Lower leg skin (tissue), 4 donors: ENCODE measurements at regions not wholly inside any gene's neighbourhood (a gene's known extent, or its start where the extent isn't known, plus 50 kb on each side); places are given as distances from the start of the nearest gene placed in this dataset.

Experiments
- DNase-seq, 2 donors: peaks; one replicate each; pipeline ENCODE4 v3.0.0-alpha.2; 2019; ENCODE audit warnings: low spot score in 2 of 2
- H3K4me3 ChIP-seq: fragments of 200-600 bp; sonication (generic); 2 replicates; pipeline ENCODE4 v1.5.1; 2017; ENCODE audit warnings: mild to moderate bottlenecking, low read depth; ENCODE audit not compliant: poor library complexity, severe bottlenecking
- POLR2A ChIP-seq, 2 donors: fragments of 450-650 bp; IDR thresholded peaks; one replicate each; pipeline ENCODE4 v1.6.1; 2016 to 2017; ENCODE audit warnings: antibody characterized with exemption in 2 of 2, mild to moderate bottlenecking in 1 of 2, moderate library complexity in 1 of 2
- WGBS, 2 donors: methylation state at CpG; one replicate each; pipeline ENCODE4 v1.1.5; 2018; 5-methylcytosine and 5-hydroxymethylcytosine counted together
- intact Hi-C: fragments of 100-400 bp; cut with DNase I; formaldehyde crosslinking; loops from one replicate; pipeline ENCODE4 v1.15.0; 2023; ENCODE audit warnings: low total_unique reads
- TF ChIP-seq, protein P1 (sequence below), 3 donors: fragments of 450-650 bp; IDR thresholded peaks; one replicate each; pipeline ENCODE4 v1.5.1; 2016; ENCODE audit warnings: antibody characterized with exemption in 3 of 3, mild to moderate bottlenecking in 3 of 3, moderate library complexity in 2 of 3

- TF ChIP-seq, protein P1, sequence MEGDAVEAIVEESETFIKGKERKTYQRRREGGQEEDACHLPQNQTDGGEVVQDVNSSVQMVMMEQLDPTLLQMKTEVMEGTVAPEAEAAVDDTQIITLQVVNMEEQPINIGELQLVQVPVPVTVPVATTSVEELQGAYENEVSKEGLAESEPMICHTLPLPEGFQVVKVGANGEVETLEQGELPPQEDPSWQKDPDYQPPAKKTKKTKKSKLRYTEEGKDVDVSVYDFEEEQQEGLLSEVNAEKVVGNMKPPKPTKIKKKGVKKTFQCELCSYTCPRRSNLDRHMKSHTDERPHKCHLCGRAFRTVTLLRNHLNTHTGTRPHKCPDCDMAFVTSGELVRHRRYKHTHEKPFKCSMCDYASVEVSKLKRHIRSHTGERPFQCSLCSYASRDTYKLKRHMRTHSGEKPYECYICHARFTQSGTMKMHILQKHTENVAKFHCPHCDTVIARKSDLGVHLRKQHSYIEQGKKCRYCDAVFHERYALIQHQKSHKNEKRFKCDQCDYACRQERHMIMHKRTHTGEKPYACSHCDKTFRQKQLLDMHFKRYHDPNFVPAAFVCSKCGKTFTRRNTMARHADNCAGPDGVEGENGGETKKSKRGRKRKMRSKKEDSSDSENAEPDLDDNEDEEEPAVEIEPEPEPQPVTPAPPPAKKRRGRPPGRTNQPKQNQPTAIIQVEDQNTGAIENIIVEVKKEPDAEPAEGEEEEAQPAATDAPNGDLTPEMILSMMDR (IDR thresholded peaks at IDR 0.05), result peak in 1 of 3 donors; percentile 23
- no peak for TF ChIP-seq POLR2A (IDR thresholded peaks at IDR 0.05)
- 94 to 98% methylated on average over 11 of the region's 11 CpGs for WGBS, 2 donors
- H3K4me3 ChIP-seq, result no peak overlapping the region
- DNase-seq, result no peak
- intact Hi-C loops, result no loop called here
These were observed 187.8 kb downstream of the GLI2 start for GRCh38 chr2:120923426-120923825.

DNA sequence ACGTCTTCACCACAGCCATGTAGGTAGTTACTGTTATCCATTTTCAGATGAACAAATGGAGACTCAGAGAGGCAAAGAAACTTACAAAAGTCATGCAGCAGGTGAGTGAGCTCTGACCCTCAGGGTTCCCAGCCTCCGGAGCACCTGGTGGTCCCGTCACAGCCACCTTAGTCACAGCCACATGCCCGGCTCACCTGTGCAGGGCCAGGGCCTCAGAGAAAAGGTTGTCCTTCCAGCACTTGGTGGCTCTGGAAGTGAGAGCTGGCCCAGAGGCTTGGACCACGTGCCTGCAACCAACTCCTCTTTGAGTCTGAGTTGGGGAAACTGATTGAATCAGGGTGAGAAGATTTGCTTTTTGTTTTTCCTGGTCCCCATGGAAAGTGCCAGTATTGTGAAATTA is 189.3 kb downstream of the GLI2 start:
- no peak overlapping the region for H3K4me3 ChIP-seq
- intact Hi-C loops, result no loop called here
- WGBS, 2 donors, result 91 to 92% methylated on average over 5 of the region's 5 CpGs
- DNase-seq, result no peak
- TF ChIP-seq, protein P1 (IDR thresholded peaks at IDR 0.05), result no peak
- no peak for TF ChIP-seq POLR2A (IDR thresholded peaks at IDR 0.05)

- DNase-seq, result no peak
- no peak overlapping the region for H3K4me3 ChIP-seq
- TF ChIP-seq, protein P1 (IDR thresholded peaks at IDR 0.05), result no peak
- TF ChIP-seq POLR2A (IDR thresholded peaks at IDR 0.05), result no peak
- intact Hi-C loops, result no loop called here
- 83% methylated on average over 25 to 28 of the region's 28 CpGs for WGBS, 2 donors
These were observed 191.0 kb downstream of the GLI2 start for GRCh38 chr2:120926463-120927264.

DNA sequence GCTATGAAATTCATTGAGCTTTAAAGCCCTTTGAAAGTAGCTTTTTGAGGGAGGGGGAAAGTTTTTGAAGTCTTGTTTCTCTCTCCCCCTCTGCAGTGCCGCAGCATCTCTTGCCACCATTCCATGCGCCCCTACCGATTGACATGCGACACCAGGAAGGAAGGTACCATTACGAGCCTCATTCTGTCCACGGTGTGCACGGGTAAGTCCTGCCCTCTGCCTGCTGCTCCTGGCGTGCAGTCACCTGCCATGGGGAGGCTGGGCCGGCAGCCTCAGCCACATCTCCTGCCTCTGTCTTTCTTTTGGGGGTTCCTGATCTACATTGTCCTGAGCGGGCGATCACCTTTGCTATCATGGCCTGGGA is 191.6 kb downstream of the GLI2 start:
- no peak overlapping the region for H3K4me3 ChIP-seq
- intact Hi-C loops, result no loop called here
- WGBS, 2 donors, result 85 to 92% methylated on average over 11 of the region's 11 CpGs
- no peak for TF ChIP-seq POLR2A (IDR thresholded peaks at IDR 0.05)
- TF ChIP-seq, protein P1 (IDR thresholded peaks at IDR 0.05), result no peak
- DNase-seq, result no peak

- H3K4me3 ChIP-seq, result no peak overlapping the region
- TF ChIP-seq POLR2A (IDR thresholded peaks at IDR 0.05), result no peak
- TF ChIP-seq, protein P1 (IDR thresholded peaks at IDR 0.05), result no peak
- WGBS, 2 donors, result 77 to 79% methylated on average over 2 of the region's 2 CpGs
- DNase-seq, result no peak
- intact Hi-C loops, result no loop called here
These were observed 194.2 kb downstream of the GLI2 start for GRCh38 chr2:120929829-120930228.

DNA sequence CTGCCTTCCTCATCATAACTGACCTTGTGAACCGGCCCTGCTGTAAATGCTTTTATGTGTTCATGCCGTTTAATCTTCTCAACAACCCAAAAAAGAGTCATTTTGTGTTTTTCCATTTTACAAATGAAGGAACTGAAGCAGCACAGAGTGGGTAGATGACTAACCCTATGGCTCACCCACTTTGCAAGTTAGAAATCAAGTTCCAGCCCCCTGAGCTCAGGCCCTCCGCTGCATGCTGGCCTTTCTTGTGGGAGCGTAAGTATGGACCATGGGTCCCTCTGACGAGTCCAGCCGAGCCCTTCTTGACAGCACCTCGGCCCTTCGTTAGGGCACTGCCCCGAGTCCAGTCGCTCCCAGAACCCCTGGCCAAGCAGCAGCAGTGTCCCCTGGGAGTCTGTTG is 194.6 kb downstream of the GLI2 start:
- TF ChIP-seq, protein P1 (IDR thresholded peaks at IDR 0.05), result no peak
- no peak for TF ChIP-seq POLR2A (IDR thresholded peaks at IDR 0.05)
- no peak overlapping the region for H3K4me3 ChIP-seq
- intact Hi-C loops, result no loop called here
- 93 to 97% methylated on average over 10 of the region's 10 CpGs for WGBS, 2 donors
- no peak for DNase-seq
